ENCODE measurements at regions not wholly inside any gene's neighbourhood (a gene's known extent, or its start where the extent isn't known, plus 50 kb on each side); places are given as distances from the start of the nearest gene placed in this dataset.

GRCh38 chr11:19557185-19557584 lies 155.5 kb upstream of the NAV2 start:
- no peaks in the 10 kb centered on the region for H3K27me3 ChIP-seq
- H3K27ac ChIP-seq, result no peak overlapping the region
- no peaks in the 10 kb centered on the region for H3K4me1 ChIP-seq
- intact Hi-C loops (cut with DNase I; ENCODE audit: low total_unique reads), result loop anchor here (5.0 kb wide), 1 partner anchor 485 kb away; no protein-coding TSS in a partner anchor
- no peaks in the 10 kb centered on the region for H3K9me3 ChIP-seq
- no peaks in the 10 kb centered on the region for H3K36me3 ChIP-seq
- DNase-seq (ENCODE audit: low spot score in 2 of 2), result no peak
- TF ChIP-seq CTCF (IDR thresholded peaks at IDR 0.05) (no peak), POLR2A (IDR thresholded peaks at IDR 0.05) (no peak), POLR2AphosphoS5 (IDR thresholded peaks at IDR 0.05) (no peak)
- H3K4me3 ChIP-seq, result no peak overlapping the region

GRCh38 chr11:19555266-19555665 lies 157.4 kb upstream of the NAV2 start:
- H3K27ac ChIP-seq, result no peak overlapping the region
- H3K9me3 ChIP-seq, result no peaks in the 10 kb centered on the region
- intact Hi-C loops (cut with DNase I; ENCODE audit: low total_unique reads), result loop anchor here (5.0 kb wide), 1 partner anchor 483 kb away; no protein-coding TSS in a partner anchor
- no peak for TF ChIP-seq POLR2A (IDR thresholded peaks at IDR 0.05)
- TF ChIP-seq CTCF (IDR thresholded peaks at IDR 0.05), result no peak
- no peak for TF ChIP-seq POLR2AphosphoS5 (IDR thresholded peaks at IDR 0.05)
- H3K27me3 ChIP-seq, result no peaks in the 10 kb centered on the region
- DNase-seq (ENCODE audit: low spot score in 2 of 2), result no peak
- H3K4me3 ChIP-seq, result no peak overlapping the region
- H3K4me1 ChIP-seq, result no peaks in the 10 kb centered on the region
- no peaks in the 10 kb centered on the region for H3K36me3 ChIP-seq

GRCh38 chr11:19553683-19554333 lies 158.8 kb upstream of the NAV2 start:
- H3K27ac ChIP-seq, result no peak overlapping the region
- H3K4me3 ChIP-seq, result no peak overlapping the region
- DNase-seq (ENCODE audit: low spot score in 2 of 2), result peak; percentile 47 to 82
- TF ChIP-seq CTCF (IDR thresholded peaks at IDR 0.05) (peak; percentile 47 to 86 (median 86)), POLR2A (IDR thresholded peaks at IDR 0.05) (no peak)
- no peaks in the 10 kb centered on the region for H3K4me1 ChIP-seq
- no peaks in the 10 kb centered on the region for H3K36me3 ChIP-seq
- no peaks in the 10 kb centered on the region for H3K9me3 ChIP-seq
- no peaks in the 10 kb centered on the region for H3K27me3 ChIP-seq
- intact Hi-C loops (cut with DNase I; ENCODE audit: low total_unique reads), result no loop called here

- Histone ChIP-seq H3K27me3 (no peaks in the 10 kb centered on the region), H3K27ac (no peak overlapping the region), H3K9me3 (no peaks in the 10 kb centered on the region), H3K4me3 (no peak overlapping the region), H3K4me1 (no peaks in the 10 kb centered on the region), H3K36me3 (no peaks in the 10 kb centered on the region)
- no peak for DNase-seq (ENCODE audit: low spot score in 2 of 2)
- intact Hi-C loops (cut with DNase I; ENCODE audit: low total_unique reads), result no loop called here
- TF ChIP-seq POLR2A (IDR thresholded peaks at IDR 0.05) (no peak), CTCF (IDR thresholded peaks at IDR 0.05) (no peak), POLR2AphosphoS5 (IDR thresholded peaks at IDR 0.05) (no peak)
Measured at GRCh38 chr11:19552656-19553260, 159.9 kb upstream of the NAV2 start.

GRCh38 chr11:19552161-19552560 lies 160.5 kb upstream of the NAV2 start:
- H3K4me3 ChIP-seq, result no peak overlapping the region
- no peaks in the 10 kb centered on the region for H3K36me3 ChIP-seq
- TF ChIP-seq POLR2A (IDR thresholded peaks at IDR 0.05), result no peak
- no peak for TF ChIP-seq POLR2AphosphoS5 (IDR thresholded peaks at IDR 0.05)
- no peak for TF ChIP-seq CTCF (IDR thresholded peaks at IDR 0.05)
- intact Hi-C loops (cut with DNase I; ENCODE audit: low total_unique reads), result no loop called here
- H3K9me3 ChIP-seq, result no peaks in the 10 kb centered on the region
- DNase-seq (ENCODE audit: low spot score in 2 of 2), result no peak
- no peaks in the 10 kb centered on the region for H3K4me1 ChIP-seq
- peaks cover 0 to 2% of the 10 kb centered on the region in 2 donors for H3K27me3 ChIP-seq
- H3K27ac ChIP-seq, result no peak overlapping the region

Measured in breast epithelium (tissue), 4 donors.